Tibial nerve (tissue), 4 donors: ENCODE measurements at regions not wholly inside any gene's neighbourhood (a gene's known extent, or its start where the extent isn't known, plus 50 kb on each side); places are given as distances from the start of the nearest gene placed in this dataset.

Experiments
- DNase-seq, 2 donors: peaks; one replicate each; pipeline ENCODE4 v3.0.0-alpha.2; 2019; ENCODE audit warnings: low spot score in 2 of 2
- H3K27ac ChIP-seq, 4 donors: fragments of 200-600 bp; sonication (generic) in 3 of 4; one replicate each; pipeline ENCODE4 v1.5.1; 2017 to 2019; ENCODE audit warnings: mild to moderate bottlenecking in 1 of 4
- H3K27me3 ChIP-seq, 2 donors: fragments of 200-600 bp; sonication (generic) in 1 of 2; one replicate each; pipeline versions ENCODE4 v1.5.1 to v1.6.0; 2017 to 2019
- H3K36me3 ChIP-seq, 3 donors: fragments of 200-600 bp; sonication (generic); one replicate each; pipeline ENCODE4 v1.5.1; 2018 to 2019
- H3K4me1 ChIP-seq, 4 donors: fragments of 200-600 bp; sonication (generic) in 3 of 4; one replicate each; pipeline ENCODE4 v1.5.1; 2017 to 2019
- H3K4me3 ChIP-seq, 4 donors: fragments of 200-600 bp; sonication (generic) in 3 of 4; one replicate each; pipeline ENCODE4 v1.5.1; 2017 to 2019; ENCODE audit warnings: mild to moderate bottlenecking in 1 of 4, moderate library complexity in 1 of 4
- H3K9me3 ChIP-seq, 4 donors: fragments of 200-600 bp; sonication (generic) in 3 of 4; one replicate each; pipeline ENCODE4 v1.5.1; 2017 to 2019
- CTCF ChIP-seq, 5 experiments: fragments of 200-600 bp in 3 of 5; fragments of 450-650 bp in 2 of 5; sonication (generic) in 3 of 5; IDR thresholded peaks; one replicate each; pipeline ENCODE4 v1.5.1; 2016 to 2019; ENCODE audit warnings: antibody characterized with exemption in 5 of 5, mild to moderate bottlenecking in 3 of 5, moderate library complexity in 2 of 5
- EP300 ChIP-seq, 2 donors: sonication (generic); formaldehyde crosslinking; IDR thresholded peaks; one replicate each; pipeline ENCODE4 v1.6.1; 2017; ENCODE audit warnings: antibody characterized with exemption in 2 of 2, mild to moderate bottlenecking in 1 of 2
- POLR2A ChIP-seq, 2 donors: fragments of 450-650 bp; IDR thresholded peaks; one replicate each; pipeline ENCODE4 v1.6.1; 2017; ENCODE audit warnings: antibody characterized with exemption in 2 of 2, mild to moderate bottlenecking in 2 of 2, moderate library complexity in 2 of 2
- WGBS, 2 donors: methylation state at CpG; one replicate each; pipeline ENCODE4 v1.1.5; 2018; 5-methylcytosine and 5-hydroxymethylcytosine counted together

GRCh38 chr5:57804505-57804904 is 321.9 kb upstream of the ACTBL2 start:
- Histone ChIP-seq H3K9me3 (no peaks in the 10 kb centered on the region), H3K4me3 (no peak overlapping the region), H3K27me3 (no peaks in the 10 kb centered on the region), H3K4me1 (no peaks in the 10 kb centered on the region), H3K27ac (no peak overlapping the region), H3K36me3 (no peaks in the 10 kb centered on the region)
- WGBS, 2 donors: 83 to 89% methylated on average over 1 of the region's 1 CpG
- no peak for TF ChIP-seq CTCF (IDR thresholded peaks at IDR 0.05)
- TF ChIP-seq POLR2A (IDR thresholded peaks at IDR 0.05): no peak
- TF ChIP-seq EP300 (IDR thresholded peaks at IDR 0.05): no peak
- DNase-seq: no peak

- Histone ChIP-seq H3K4me3 (no peak overlapping the region), H3K27ac (no peak overlapping the region), H3K4me1 (no peaks in the 10 kb centered on the region), H3K36me3 (no peaks in the 10 kb centered on the region), H3K27me3 (no peaks in the 10 kb centered on the region), H3K9me3 (no peaks in the 10 kb centered on the region)
- DNase-seq: no peak
- TF ChIP-seq CTCF (IDR thresholded peaks at IDR 0.05) (no peak), EP300 (IDR thresholded peaks at IDR 0.05) (no peak), POLR2A (IDR thresholded peaks at IDR 0.05) (no peak)
- WGBS, 2 donors: 42 to 51% methylated on average over 2 of the region's 2 CpGs
These were observed 321.4 kb upstream of the ACTBL2 start for GRCh38 chr5:57804007-57804444.

GRCh38 chr5:57802131-57802530 is 319.5 kb upstream of the ACTBL2 start:
- 56 to 69% methylated on average over 3 of the region's 3 CpGs for WGBS, 2 donors

GRCh38 chr5:57795203-57795602 is 312.6 kb upstream of the ACTBL2 start:
- TF ChIP-seq EP300 (IDR thresholded peaks at IDR 0.05) (no peak), POLR2A (IDR thresholded peaks at IDR 0.05) (no peak), CTCF (IDR thresholded peaks at IDR 0.05) (no peak)
- no peak for DNase-seq
- WGBS, 2 donors: 96 to 97% methylated on average over 1 of the region's 1 CpG
- H3K9me3 ChIP-seq: no peaks in the 10 kb centered on the region
- H3K27me3 ChIP-seq: no peaks in the 10 kb centered on the region
- H3K36me3 ChIP-seq: no peaks in the 10 kb centered on the region
- no peak overlapping the region for H3K4me3 ChIP-seq
- no peak overlapping the region for H3K27ac ChIP-seq
- no peaks in the 10 kb centered on the region for H3K4me1 ChIP-seq

More at GRCh38 chr5:57802131-57802530, 319.5 kb upstream of the ACTBL2 start:
- Histone ChIP-seq H3K27me3 (no peaks in the 10 kb centered on the region), H3K4me3 (no peak overlapping the region), H3K27ac (no peak overlapping the region), H3K36me3 (no peaks in the 10 kb centered on the region), H3K4me1 (no peaks in the 10 kb centered on the region), H3K9me3 (no peaks in the 10 kb centered on the region)
- TF ChIP-seq POLR2A (IDR thresholded peaks at IDR 0.05): no peak
- no peak for TF ChIP-seq CTCF (IDR thresholded peaks at IDR 0.05)
- no peak for TF ChIP-seq EP300 (IDR thresholded peaks at IDR 0.05)
- no peak for DNase-seq

- 77 to 81% methylated on average over 1 of the region's 1 CpG for WGBS, 2 donors
- H3K4me1 ChIP-seq: no peaks in the 10 kb centered on the region
- no peaks in the 10 kb centered on the region for H3K36me3 ChIP-seq
- H3K9me3 ChIP-seq: no peaks in the 10 kb centered on the region
- no peak overlapping the region for H3K27ac ChIP-seq
- no peak for DNase-seq
- TF ChIP-seq POLR2A (IDR thresholded peaks at IDR 0.05) (no peak), CTCF (IDR thresholded peaks at IDR 0.05) (no peak), EP300 (IDR thresholded peaks at IDR 0.05) (no peak)
- no peak overlapping the region for H3K4me3 ChIP-seq
- H3K27me3 ChIP-seq: no peaks in the 10 kb centered on the region
These were observed 309.3 kb upstream of the ACTBL2 start for GRCh38 chr5:57791875-57792274.
